ENCODE measurements at regions not wholly inside any gene's neighbourhood (a gene's known extent, or its start where the extent isn't known, plus 50 kb on each side); places are given as distances from the start of the nearest gene placed in this dataset.

- H3K27ac Mint-ChIP-seq (ENCODE audit: unreplicated experiment): no peak overlapping the region
- intact Hi-C loops (cut with micrococcal nuclease; ENCODE audit: unreplicated experiment): no loop called here
- peaks cover 5% of the 10 kb centered on the region for H3K9me3 Mint-ChIP-seq (ENCODE audit: low read depth, unreplicated experiment)
- H3K27me3 Mint-ChIP-seq (ENCODE audit: unreplicated experiment): no peaks in the 10 kb centered on the region
- H3K36me3 Mint-ChIP-seq (ENCODE audit: insufficient read depth, unreplicated experiment): no peaks in the 10 kb centered on the region
- DNase-seq: no peak
- no peak for TF ChIP-seq CTCF (IDR thresholded peaks at IDR 0.05; ENCODE audit: unreplicated experiment)
- no peaks in the 10 kb centered on the region for H3K4me1 Mint-ChIP-seq (ENCODE audit: low read depth, unreplicated experiment)
- CTCF ChIA-PET: no interaction called here
- no peak overlapping the region for H3K4me3 Mint-ChIP-seq (ENCODE audit: low read depth, unreplicated experiment)
- no TSS peak for BruUV-seq (replicated peaks)
These were observed 938.9 kb upstream of the ADGRL4 start for GRCh38 chr1:79945391-79945790.

- DNase-seq: no peak
- BruUV-seq (replicated peaks): no TSS peak
- CTCF ChIA-PET: no interaction called here
- H3K27me3 Mint-ChIP-seq (ENCODE audit: unreplicated experiment): no peaks in the 10 kb centered on the region
- H3K27ac Mint-ChIP-seq (ENCODE audit: unreplicated experiment): no peak overlapping the region
- TF ChIP-seq CTCF (IDR thresholded peaks at IDR 0.05; ENCODE audit: unreplicated experiment): no peak
- H3K9me3 Mint-ChIP-seq (ENCODE audit: low read depth, unreplicated experiment): peaks cover 5% of the 10 kb centered on the region
- no peaks in the 10 kb centered on the region for H3K36me3 Mint-ChIP-seq (ENCODE audit: insufficient read depth, unreplicated experiment)
- no peak overlapping the region for H3K4me3 Mint-ChIP-seq (ENCODE audit: low read depth, unreplicated experiment)
- no peaks in the 10 kb centered on the region for H3K4me1 Mint-ChIP-seq (ENCODE audit: low read depth, unreplicated experiment)
- intact Hi-C loops (cut with micrococcal nuclease; ENCODE audit: unreplicated experiment): no loop called here
These were observed 922.8 kb upstream of the ADGRL4 start for GRCh38 chr1:79929356-79929755.

GRCh38 chr1:79928901-79929300 lies 922.4 kb upstream of the ADGRL4 start:
- no peaks in the 10 kb centered on the region for H3K4me1 Mint-ChIP-seq (ENCODE audit: low read depth, unreplicated experiment)
- BruUV-seq (replicated peaks): no TSS peak
- intact Hi-C loops (cut with micrococcal nuclease; ENCODE audit: unreplicated experiment): no loop called here
- no peaks in the 10 kb centered on the region for H3K36me3 Mint-ChIP-seq (ENCODE audit: insufficient read depth, unreplicated experiment)
- DNase-seq: no peak
- peaks cover 2% of the 10 kb centered on the region for H3K9me3 Mint-ChIP-seq (ENCODE audit: low read depth, unreplicated experiment)
- CTCF ChIA-PET: no interaction called here
- no peak overlapping the region for H3K27ac Mint-ChIP-seq (ENCODE audit: unreplicated experiment)
- H3K4me3 Mint-ChIP-seq (ENCODE audit: low read depth, unreplicated experiment): no peak overlapping the region
- H3K27me3 Mint-ChIP-seq (ENCODE audit: unreplicated experiment): no peaks in the 10 kb centered on the region
- TF ChIP-seq CTCF (IDR thresholded peaks at IDR 0.05; ENCODE audit: unreplicated experiment): no peak

GRCh38 chr1:79920960-79921669 lies 914.6 kb upstream of the ADGRL4 start:
- CTCF ChIA-PET: no interaction called here
- H3K27ac Mint-ChIP-seq (ENCODE audit: unreplicated experiment): no peak overlapping the region
- intact Hi-C loops (cut with micrococcal nuclease; ENCODE audit: unreplicated experiment): no loop called here
- H3K9me3 Mint-ChIP-seq (ENCODE audit: low read depth, unreplicated experiment): peaks cover 9% of the 10 kb centered on the region
- TF ChIP-seq CTCF (IDR thresholded peaks at IDR 0.05; ENCODE audit: unreplicated experiment): no peak
- no peaks in the 10 kb centered on the region for H3K27me3 Mint-ChIP-seq (ENCODE audit: unreplicated experiment)
- no peak overlapping the region for H3K4me3 Mint-ChIP-seq (ENCODE audit: low read depth, unreplicated experiment)
- DNase-seq: no peak
- no TSS peak for BruUV-seq (replicated peaks)
- no peaks in the 10 kb centered on the region for H3K4me1 Mint-ChIP-seq (ENCODE audit: low read depth, unreplicated experiment)
- no peaks in the 10 kb centered on the region for H3K36me3 Mint-ChIP-seq (ENCODE audit: insufficient read depth, unreplicated experiment)
